ENCODE measurements at regions not wholly inside any gene's neighbourhood (a gene's known extent, or its start where the extent isn't known, plus 50 kb on each side); places are given as distances from the start of the nearest gene placed in this dataset.

- TF ChIP-seq CTCF (IDR thresholded peaks at IDR 0.05; ENCODE audit: low read depth, low read length) (no peak), EZH2phosphoT487 (IDR thresholded peaks at IDR 0.05; ENCODE audit: low read depth) (no peak)
Measured at GRCh38 chr9:108802967-108803366, 52.8 kb downstream of the ACTL7B start.
